ENCODE measurements at regions not wholly inside any gene's neighbourhood (a gene's known extent, or its start where the extent isn't known, plus 50 kb on each side); places are given as distances from the start of the nearest gene placed in this dataset.
"Not testable (repeated sequence)": the region's sequence is repeated elsewhere in the genome, so short reads cannot be mapped to it uniquely, and the experiment has no call there.

GRCh38 chr5:34436761-34437501, 219.2 kb upstream of the RAI14 start:
- no peak for FAIRE-seq
- TF ChIP-seq CTCF (IDR thresholded peaks at IDR 0.05; ENCODE audit: insufficient read depth, missing control alignments) = no peak
- no peak for DNase-seq (ENCODE audit: insufficient read length, low spot score)

GRCh38 chr5:34439601-34440000, 216.5 kb upstream of the RAI14 start:
- no peak for TF ChIP-seq CTCF (IDR thresholded peaks at IDR 0.05; ENCODE audit: insufficient read depth, missing control alignments)
- no peak for FAIRE-seq
- DNase-seq (ENCODE audit: insufficient read length, low spot score) = no peak

GRCh38 chr5:34441767-34442166, 214.4 kb upstream of the RAI14 start:
- DNase-seq (ENCODE audit: insufficient read length, low spot score); FAIRE-seq: not testable (repeated sequence)

GRCh38 chr5:34447424-34447823, 208.7 kb upstream of the RAI14 start:
- DNase-seq (ENCODE audit: insufficient read length, low spot score) = no peak

GRCh38 chr5:34449639-34450038, 206.5 kb upstream of the RAI14 start:
- no peak for FAIRE-seq
- no peak for DNase-seq (ENCODE audit: insufficient read length, low spot score)
- TF ChIP-seq CTCF (IDR thresholded peaks at IDR 0.05; ENCODE audit: insufficient read depth, missing control alignments) = no peak

More at GRCh38 chr5:34447424-34447823, 208.7 kb upstream of the RAI14 start:
- no peak for TF ChIP-seq CTCF (IDR thresholded peaks at IDR 0.05; ENCODE audit: insufficient read depth, missing control alignments)
- no peak for FAIRE-seq

GRCh38 chr5:34450338-34450737, 205.8 kb upstream of the RAI14 start:
- FAIRE-seq = no peak
- TF ChIP-seq CTCF (IDR thresholded peaks at IDR 0.05; ENCODE audit: insufficient read depth, missing control alignments) = no peak

GRCh38 chr5:34452170-34452828, 203.8 kb upstream of the RAI14 start:
- TF ChIP-seq CTCF (IDR thresholded peaks at IDR 0.05; ENCODE audit: insufficient read depth, missing control alignments) = no peak
- DNase-seq (ENCODE audit: insufficient read length, low spot score) (no peak), FAIRE-seq (no peak)

More at GRCh38 chr5:34450338-34450737, 205.8 kb upstream of the RAI14 start:
- DNase-seq (ENCODE audit: insufficient read length, low spot score) = no peak
